HEK293 (cell line): ENCODE measurements at regions not wholly inside any gene's neighbourhood (a gene's known extent, or its start where the extent isn't known, plus 50 kb on each side); places are given as distances from the start of the nearest gene placed in this dataset.

Experiments
- CTCF ChIA-PET: fragments of 350-600 bp; formaldehyde crosslinking; extraction: SDS; loops from one replicate; lab custom pipeline; 2021; ENCODE audit warnings: antibody characterized with exemption; lab: Yijun Ruan, JAX
- POLR2A ChIA-PET: fragments of 300-600 bp; formaldehyde crosslinking; extraction: SDS; loops from one replicate; lab custom pipeline; 2020; ENCODE audit warnings: antibody characterized with exemption, inconsistent platforms; lab: Yijun Ruan, JAX
- H3K27ac ChIP-seq: fragments of 200-500 bp; sonication (Bioruptor generic); 2 replicates; pipeline ENCODE4 v1.5.1; 2014; ENCODE audit warnings: low read depth, low read length, control low read depth, inconsistent platforms; ENCODE audit errors: extremely low read depth
- H3K36me3 ChIP-seq, 2 experiments: fragments of 200-500 bp in 1 of 2; sonication (Bioruptor generic) in 1 of 2; 1 replicate in 1 of 2; 2 replicates in 1 of 2; pipeline ENCODE4 v1.5.1; 2014 to 2017; ENCODE audit warnings: inconsistent platforms in 2 of 2, low read length in 2 of 2; ENCODE audit not compliant: control insufficient read depth in 2 of 2, insufficient read depth in 1 of 2
- H3K4me1 ChIP-seq: fragments of 200-500 bp; sonication (Bioruptor generic); 2 replicates; pipeline ENCODE4 v1.5.1; 2014; ENCODE audit warnings: mild to moderate bottlenecking, low read length, inconsistent platforms; ENCODE audit not compliant: control insufficient read depth, insufficient read depth
- H3K4me3 ChIP-seq: 2 replicates; pipeline ENCODE4 v1.5.1; 2011; ENCODE audit warnings: low read depth, mild to moderate bottlenecking, control low read depth, low read length, moderate library complexity
- H3K9me3 ChIP-seq: fragments of 200-500 bp; sonication (Bioruptor generic); 2 replicates; pipeline ENCODE4 v1.5.1; 2014; ENCODE audit warnings: low read depth, low read length, inconsistent platforms; ENCODE audit not compliant: control insufficient read depth, insufficient read depth
- ATF2 ChIP-seq: fragments of 450-650 bp; formaldehyde crosslinking; IDR thresholded peaks from 2 replicates; pipeline ENCODE4 v1.5.1; 2016; ENCODE audit warnings: missing biosample characterization, missing genetic modification characterization, low read depth
- HOXC10 ChIP-seq: sonication (generic); formaldehyde crosslinking; IDR thresholded peaks from 2 replicates; pipeline ENCODE4 v1.8.1; 2023; ENCODE audit warnings: mild to moderate bottlenecking, missing genetic modification reagents
- OVOL3 ChIP-seq: fragments of 450-650 bp; formaldehyde crosslinking; IDR thresholded peaks from 2 replicates; pipeline ENCODE4 v1.5.1; 2016; ENCODE audit warnings: missing biosample characterization, missing genetic modification characterization
- PBX3 ChIP-seq: sonication (generic); formaldehyde crosslinking; IDR thresholded peaks from 2 replicates; pipeline ENCODE4 v1.8.1; 2022; ENCODE audit warnings: mild to moderate bottlenecking, moderate library complexity, missing genetic modification reagents
- REST ChIP-seq: fragments of 450-650 bp; formaldehyde crosslinking; IDR thresholded peaks from 2 replicates; pipeline ENCODE4 v1.5.1; 2016; ENCODE audit warnings: missing biosample characterization, missing genetic modification characterization
- SP7 ChIP-seq: fragments of 450-650 bp; formaldehyde crosslinking; IDR thresholded peaks from 2 replicates; pipeline ENCODE4 v1.5.1; 2016; ENCODE audit warnings: missing biosample characterization, missing genetic modification characterization
- TSHZ1 ChIP-seq: fragments of 450-650 bp; formaldehyde crosslinking; IDR thresholded peaks from 2 replicates; pipeline ENCODE4 v1.5.1; 2016; ENCODE audit warnings: missing biosample characterization, missing genetic modification characterization, borderline replicate concordance
- ZBTB1 ChIP-seq: fragments of 450-650 bp; formaldehyde crosslinking; IDR thresholded peaks from 2 replicates; pipeline ENCODE4 v1.5.1; 2016; ENCODE audit warnings: missing biosample characterization, missing genetic modification characterization
- ZFHX2 ChIP-seq: fragments of 450-650 bp; formaldehyde crosslinking; conservative IDR thresholded peaks from 2 replicates; pipeline ENCODE4 v1.5.1; 2016; ENCODE audit warnings: missing biosample characterization, missing genetic modification characterization
- ZNF311 ChIP-seq: fragments of 450-650 bp; formaldehyde crosslinking; IDR thresholded peaks from 2 replicates; pipeline ENCODE4 v1.5.1; 2017; ENCODE audit warnings: missing biosample characterization, missing genetic modification characterization, borderline replicate concordance
- ZNF350 ChIP-seq: fragments of 450-650 bp; formaldehyde crosslinking; IDR thresholded peaks from 2 replicates; pipeline ENCODE4 v1.5.0; 2017; ENCODE audit warnings: missing biosample characterization, mild to moderate bottlenecking, missing genetic modification characterization
- ZNF514 ChIP-seq: fragments of 450-650 bp; formaldehyde crosslinking; IDR thresholded peaks from 2 replicates; pipeline ENCODE4 v1.5.1; 2016; ENCODE audit warnings: missing biosample characterization, missing genetic modification characterization
- ZNF580 ChIP-seq: fragments of 450-650 bp; formaldehyde crosslinking; IDR thresholded peaks from 2 replicates; pipeline ENCODE4 v1.5.1; 2016; ENCODE audit warnings: missing biosample characterization, missing genetic modification characterization
- ZNF654 ChIP-seq: fragments of 450-650 bp; formaldehyde crosslinking; IDR thresholded peaks from 2 replicates; pipeline ENCODE4 v1.5.1; 2016; ENCODE audit warnings: low read depth, missing biosample characterization, missing genetic modification characterization
- ZNF701 ChIP-seq: fragments of 450-650 bp; formaldehyde crosslinking; IDR thresholded peaks from 2 replicates; pipeline ENCODE4 v1.5.1; 2016; ENCODE audit warnings: missing biosample characterization, missing genetic modification characterization

GRCh38 chr6:74213995-74214394 lies 518.0 kb downstream of the CD109 start:
- H3K36me3 ChIP-seq, result no peaks in the 10 kb centered on the region
- ChIA-PET POLR2A (no interaction called here), CTCF (no interaction called here)
- TF ChIP-seq ZFHX2 (tag by site-specific recombination) (no peak), PBX3 (CRISPR knock-in tag) (no peak), ZNF311 (tag by site-specific recombination) (no peak), ZBTB1 (tag by site-specific recombination) (no peak), TSHZ1 (tag by site-specific recombination) (no peak), ZNF701 (no peak), ZNF654 (tag by site-specific recombination) (no peak)
- H3K4me3 ChIP-seq, result no peak overlapping the region
- H3K27ac ChIP-seq, result no peak overlapping the region
- no peaks in the 10 kb centered on the region for H3K4me1 ChIP-seq
- H3K9me3 ChIP-seq, result no peaks in the 10 kb centered on the region

- ChIA-PET CTCF (interaction anchor here (0.7 kb wide), 1 partner anchor 731 kb away, joined by 3 read pairs; no protein-coding TSS in a partner anchor), POLR2A (no interaction called here)
- TF ChIP-seq ATF2 (tag by site-specific recombination) (peak; percentile 22; the same call in 1 of the 2 replicates), OVOL3 (tag by site-specific recombination) (no peak)
- no peaks in the 10 kb centered on the region for H3K4me1 ChIP-seq
- H3K36me3 ChIP-seq, result no peaks in the 10 kb centered on the region
- no peak overlapping the region for H3K27ac ChIP-seq
- H3K4me3 ChIP-seq, result no peak overlapping the region
- no peaks in the 10 kb centered on the region for H3K9me3 ChIP-seq
These were observed 512.2 kb downstream of the CD109 start for GRCh38 chr6:74208239-74208638.

- H3K4me1 ChIP-seq, result no peaks in the 10 kb centered on the region
- POLR2A ChIA-PET, result no interaction called here
- H3K9me3 ChIP-seq, result no peaks in the 10 kb centered on the region
- H3K27ac ChIP-seq, result no peak overlapping the region
- CTCF ChIA-PET, result no interaction called here
- no peak overlapping the region for H3K4me3 ChIP-seq
- TF ChIP-seq HOXC10 (no peak), ZNF514 (tag by site-specific recombination) (no peak), ZNF350 (tag by site-specific recombination) (no peak), SP7 (no peak), REST (tag by site-specific recombination) (no peak), ZNF580 (tag by site-specific recombination) (no peak)
- no peaks in the 10 kb centered on the region for H3K36me3 ChIP-seq
These were observed 503.4 kb downstream of the CD109 start for GRCh38 chr6:74199215-74199915.
